IMR-90 (cell line): ENCODE measurements at regions not wholly inside any gene's neighbourhood (a gene's known extent, or its start where the extent isn't known, plus 50 kb on each side); places are given as distances from the start of the nearest gene placed in this dataset.

Experiments used
- ATAC-seq: fragments of 200-7000 bp; cut with Tn5 transposase; 2 replicates; pipeline ENCODE4 v1.9.1; 2020; ENCODE audit warnings: low read depth, mild to moderate bottlenecking, moderate library complexity
- BruUV-seq: library from RNA; stranded (reverse); fragments of 400-500 nt; replicated peaks from 2 replicates; lab custom pipeline; 2021; lab: Mats Ljungman, UMichigan
- CTCF ChIA-PET: fragments of 300-600 bp; formaldehyde crosslinking; extraction: SDS; loops from one replicate; lab custom pipeline; 2021; ENCODE audit warnings: antibody characterized with exemption; lab: Yijun Ruan, JAX
- POLR2A ChIA-PET: fragments of 300-600 bp; sonication (Branson Sonifier 250); formaldehyde crosslinking; loops from one replicate; lab custom pipeline; 2022; ENCODE audit warnings: antibody characterized with exemption; ENCODE audit not compliant: unreplicated experiment; lab: Charles Lee
- DNase-seq: peaks from one replicate; pipeline ENCODE4 v3.0.0; 2013
- H2AFZ ChIP-seq: replicated peaks from 2 replicates; pipeline ENCODE3; 2013; ENCODE audit warnings: low read length, mild to moderate bottlenecking; ENCODE audit not compliant: poor library complexity
- H2AK5ac ChIP-seq: 2 replicates; pipeline ENCODE4 v1.6.1; 2013; ENCODE audit warnings: low read depth, low read length, inconsistent platforms
- H2AK9ac ChIP-seq: replicated peaks from 2 replicates; pipeline ENCODE3; 2013; ENCODE audit warnings: mild to moderate bottlenecking, low read depth, low read length, moderate library complexity; ENCODE audit not compliant: poor library complexity
- H2BK120ac ChIP-seq: 2 replicates; pipeline ENCODE4 v1.6.1; 2013; ENCODE audit warnings: low read depth, low read length, inconsistent platforms
- H2BK15ac ChIP-seq: 3 replicates; pipeline ENCODE4 v1.6.1; 2013; ENCODE audit warnings: low read depth, low read length, inconsistent platforms
- H2BK20ac ChIP-seq: 2 replicates; pipeline ENCODE4 v1.6.1; 2013; ENCODE audit warnings: low read depth, mild to moderate bottlenecking, inconsistent platforms, low read length, moderate library complexity
- H2BK5ac ChIP-seq: 2 replicates; pipeline ENCODE4 v1.6.1; 2013; ENCODE audit warnings: mild to moderate bottlenecking, low read depth, low read length, inconsistent platforms; ENCODE audit not compliant: poor library complexity, severe bottlenecking
- H3K14ac ChIP-seq: replicated peaks from 2 replicates; pipeline ENCODE4 v1.6.1; 2013; ENCODE audit warnings: low read depth, low read length, inconsistent platforms
- H3K18ac ChIP-seq: 2 replicates; pipeline ENCODE4 v1.6.1; 2013; ENCODE audit warnings: low read depth, low read length, control low read depth
- H3K23ac ChIP-seq: 2 replicates; pipeline ENCODE4 v1.6.1; 2013; ENCODE audit warnings: low read depth, low read length, inconsistent platforms
- H3K27ac ChIP-seq: 2 replicates; pipeline ENCODE4 v1.5.1; 2013; ENCODE audit warnings: mild to moderate bottlenecking, control low read depth, low read length; ENCODE audit not compliant: insufficient read depth
- H3K27me3 ChIP-seq: 2 replicates; pipeline ENCODE4 v1.6.1; 2013; ENCODE audit warnings: low read length; ENCODE audit not compliant: control insufficient read depth, insufficient read depth
- H3K36me3 ChIP-seq: 2 replicates; pipeline ENCODE4 v1.6.1; 2013; ENCODE audit warnings: low read length, mixed read lengths; ENCODE audit not compliant: control insufficient read depth, insufficient read depth
- H3K4ac ChIP-seq: 2 replicates; pipeline ENCODE4 v1.6.1; 2013; ENCODE audit warnings: low read depth, low read length, inconsistent platforms
- H3K4me1 ChIP-seq: 2 replicates; pipeline ENCODE4 v1.6.1; 2013; ENCODE audit warnings: low read length, mixed read lengths; ENCODE audit not compliant: control insufficient read depth, insufficient read depth
- H3K4me2 ChIP-seq: 2 replicates; pipeline ENCODE4 v1.6.1; 2013; ENCODE audit warnings: low read depth, mild to moderate bottlenecking, control low read depth, low read length, moderate library complexity
- H3K4me3 ChIP-seq: 2 replicates; pipeline ENCODE4 v1.5.1; 2013; ENCODE audit warnings: low read depth, mild to moderate bottlenecking, control low read depth, low read length, moderate library complexity; ENCODE audit not compliant: insufficient read depth
- H3K56ac ChIP-seq: 2 replicates; pipeline ENCODE4 v1.6.1; 2013; ENCODE audit warnings: low read length, inconsistent platforms; ENCODE audit not compliant: insufficient read depth; ENCODE audit errors: extremely low read depth
- H3K79me1 ChIP-seq, 2 experiments: 2 replicates each; pipeline ENCODE4 v1.6.1; 2013; ENCODE audit warnings: low read length in 2 of 2, inconsistent platforms in 1 of 2, low read depth in 1 of 2
- H3K9ac ChIP-seq: 2 replicates; pipeline ENCODE4 v1.6.1; 2013; ENCODE audit warnings: low read depth, low read length, control low read depth
- H3K9me1 ChIP-seq: 2 replicates; pipeline ENCODE4 v1.6.1; 2013; ENCODE audit warnings: low read length, inconsistent platforms; ENCODE audit not compliant: insufficient read depth
- H3K9me3 ChIP-seq: 2 replicates; pipeline ENCODE4 v1.6.1; 2013; ENCODE audit warnings: low read length; ENCODE audit not compliant: control insufficient read depth, insufficient read depth
- H4K20me1 ChIP-seq: 2 replicates; pipeline ENCODE4 v1.6.1; 2013; ENCODE audit warnings: low read length, inconsistent platforms; ENCODE audit not compliant: insufficient read depth
- H4K5ac ChIP-seq: 2 replicates; pipeline ENCODE4 v1.6.1; 2013; ENCODE audit warnings: mild to moderate bottlenecking, low read depth, low read length, control low read depth
- H4K8ac ChIP-seq, 2 experiments: 2 replicates each; pipeline ENCODE4 v1.6.1; 2013; ENCODE audit warnings: low read depth in 2 of 2, low read length in 2 of 2, control low read depth in 1 of 2, inconsistent platforms in 1 of 2
- H4K91ac ChIP-seq: 2 replicates; pipeline ENCODE4 v1.6.1; 2013; ENCODE audit warnings: low read depth, low read length, inconsistent platforms; ENCODE audit not compliant: insufficient read depth
- BHLHE40 ChIP-seq: fragments of 150-350 bp; IDR thresholded peaks from 2 replicates; pipeline ENCODE4 v1.6.1; 2016; ENCODE audit warnings: mild to moderate bottlenecking, low read depth, low read length
- CEBPB ChIP-seq: IDR thresholded peaks from 2 replicates; pipeline ENCODE4 v1.6.1; 2012; ENCODE audit warnings: low read depth, low read length, improper control_type of control experiment
- CHD1 ChIP-seq: IDR thresholded peaks from 2 replicates; pipeline ENCODE4 v1.6.1; 2012; ENCODE audit warnings: low read depth, low read length, improper control_type of control experiment
- CTCF ChIP-seq: conservative IDR thresholded peaks from 2 replicates; pipeline ENCODE4 v1.5.1; 2012; ENCODE audit warnings: mild to moderate bottlenecking, low read depth, low read length, improper control_type of control experiment
- ELK1 ChIP-seq: fragments of 150-350 bp; IDR thresholded peaks from 2 replicates; pipeline ENCODE4 v1.6.1; 2016; ENCODE audit warnings: low read depth, mild to moderate bottlenecking, low read length, moderate library complexity, borderline replicate concordance
- MAFK ChIP-seq: IDR thresholded peaks from 2 replicates; pipeline ENCODE4 v1.6.1; 2012; ENCODE audit warnings: low read depth, low read length, improper control_type of control experiment
- MAZ ChIP-seq: IDR thresholded peaks from 2 replicates; pipeline ENCODE4 v1.6.1; 2012; ENCODE audit warnings: low read depth, mild to moderate bottlenecking, low read length, improper control_type of control experiment, moderate library complexity, borderline replicate concordance
- MXI1 ChIP-seq: IDR thresholded peaks from 2 replicates; pipeline ENCODE4 v1.6.1; 2012; ENCODE audit warnings: low read depth, mild to moderate bottlenecking, low read length, moderate library complexity, borderline replicate concordance
- NFE2L2 ChIP-seq: fragments of 150-350 bp; IDR thresholded peaks from 2 replicates; pipeline ENCODE4 v1.6.1; 2016; ENCODE audit warnings: low read depth, mild to moderate bottlenecking, low read length
- POLR2A ChIP-seq: IDR thresholded peaks from 2 replicates; pipeline ENCODE4 v1.6.1; 2012; ENCODE audit warnings: mild to moderate bottlenecking, low read depth, low read length
- RAD21 ChIP-seq: IDR thresholded peaks from 2 replicates; pipeline ENCODE4 v1.6.1; 2012; ENCODE audit warnings: low read length, improper control_type of control experiment
- RCOR1 ChIP-seq: IDR thresholded peaks from 2 replicates; pipeline ENCODE4 v1.6.1; 2012; ENCODE audit warnings: mild to moderate bottlenecking, low read length, improper control_type of control experiment; ENCODE audit not compliant: insufficient replicate concordance
- RFX5 ChIP-seq: IDR thresholded peaks from 2 replicates; pipeline ENCODE4 v1.8.0; 2012; ENCODE audit warnings: low read depth, mild to moderate bottlenecking, low read length, moderate library complexity
- USF2 ChIP-seq: fragments of 150-350 bp; IDR thresholded peaks from 2 replicates; pipeline ENCODE4 v1.6.1; 2017; ENCODE audit warnings: mild to moderate bottlenecking, antibody characterized with exemption, low read length, low read depth
- WGBS, 2 experiments: methylation state at CpG; one replicate each; pipeline versions ENCODE4 v1.1.5 to v1.1.7; 2013; ENCODE audit warnings: missing lambda C conversion rate in 2 of 2; ENCODE audit not compliant: insufficient read length in 1 of 2; ENCODE audit errors: extremely low coverage in 2 of 2; 5-methylcytosine and 5-hydroxymethylcytosine counted together
- dilution Hi-C: fragments of 300-500 bp; cut with HindIII; formaldehyde crosslinking; loops from one replicate; pipeline ENCODE4 v1.14.3; 2018; ENCODE audit warnings: low sequenced_read_pairs; ENCODE audit not compliant: unreplicated experiment
- in situ Hi-C: fragments of 300-500 bp; cut with MboI; formaldehyde crosslinking; loops from 3 replicates; pipeline ENCODE4 v1.14.3; 2019; ENCODE audit warnings: low sequenced_read_pairs, inconsistent platforms, mixed read lengths
- intact Hi-C: fragments of 100-400 bp; cut with micrococcal nuclease; formaldehyde crosslinking; loops from 2 replicates; pipeline ENCODE4 v1.10.0; 2022

DNA sequence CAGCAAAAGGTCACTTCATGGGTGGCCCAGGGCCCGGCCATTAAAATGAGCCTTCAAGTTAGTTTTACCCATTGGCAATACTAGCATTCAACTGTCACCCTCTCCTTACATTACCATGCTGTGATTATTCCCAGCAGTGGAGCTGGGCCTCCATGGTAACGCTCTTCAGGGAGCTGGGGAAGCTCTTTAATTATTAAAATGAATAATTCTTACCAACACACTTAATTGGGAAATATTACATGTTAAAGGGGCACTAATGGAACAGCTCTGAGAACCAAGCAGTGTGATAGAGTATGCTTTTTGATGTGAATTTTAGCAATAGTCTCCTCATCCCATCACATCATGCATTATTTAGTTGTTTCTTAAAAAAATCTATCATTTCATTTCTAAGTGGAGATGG lies 187.2 kb downstream of the CEMIP2 start:
- ATAC-seq (no peak), DNase-seq (no peak)
- Histone ChIP-seq H3K4me2 (no peak overlapping the region), H4K5ac (no peak overlapping the region), H2AK9ac (no peak overlapping the region), H3K18ac (no peak overlapping the region), H2BK20ac (no peak overlapping the region), H2AFZ (no peak overlapping the region), H3K9ac (no peak overlapping the region), H2BK5ac (no peak overlapping the region), H3K27ac (no peak overlapping the region), H3K4ac (no peak overlapping the region), H3K23ac (no peak overlapping the region), H2AK5ac (no peak overlapping the region), H4K20me1 (no peaks in the 10 kb centered on the region), H3K9me3 (no peaks in the 10 kb centered on the region), H3K14ac (no peak overlapping the region), H4K8ac (no peak overlapping the region), H3K56ac (no peak overlapping the region), H3K79me1 (no peaks in the 10 kb centered on the region), H4K91ac (no peak overlapping the region), H2BK15ac (no peak overlapping the region), H3K4me3 (no peak overlapping the region), H3K27me3 (peaks cover 1% of the 10 kb centered on the region; the same call in 1 of the 2 replicates), H2BK120ac (no peak overlapping the region), H3K36me3 (no peaks in the 10 kb centered on the region), H3K9me1 (no peaks in the 10 kb centered on the region), H3K4me1 (no peaks in the 10 kb centered on the region)
- CTCF ChIA-PET = no interaction called here
- no CpG with 5 or more reads among the region's 2 CpGs for WGBS, 2 experiments
- POLR2A ChIA-PET = interaction anchor here (0.5 kb wide), 1 partner anchor 169 kb away, joined by 3 read pairs; no protein-coding TSS in a partner anchor
- no TSS peak for BruUV-seq
- in situ Hi-C loops (no loop called here), intact Hi-C loops (loop anchor here (10.0 kb wide), 1 partner anchor 56 kb away; no protein-coding TSS in a partner anchor), dilution Hi-C loops (no loop called here)
- TF ChIP-seq POLR2A (no peak), MAFK (no peak), CHD1 (no peak), CTCF (no peak), RCOR1 (no peak), NFE2L2 (no peak), ELK1 (no peak), RAD21 (no peak), CEBPB (no peak), BHLHE40 (no peak), MXI1 (no peak), MAZ (no peak), RFX5 (no peak), USF2 (no peak)
